ENCODE measurements at regions not wholly inside any gene's neighbourhood (a gene's known extent, or its start where the extent isn't known, plus 50 kb on each side); places are given as distances from the start of the nearest gene placed in this dataset.

DNA sequence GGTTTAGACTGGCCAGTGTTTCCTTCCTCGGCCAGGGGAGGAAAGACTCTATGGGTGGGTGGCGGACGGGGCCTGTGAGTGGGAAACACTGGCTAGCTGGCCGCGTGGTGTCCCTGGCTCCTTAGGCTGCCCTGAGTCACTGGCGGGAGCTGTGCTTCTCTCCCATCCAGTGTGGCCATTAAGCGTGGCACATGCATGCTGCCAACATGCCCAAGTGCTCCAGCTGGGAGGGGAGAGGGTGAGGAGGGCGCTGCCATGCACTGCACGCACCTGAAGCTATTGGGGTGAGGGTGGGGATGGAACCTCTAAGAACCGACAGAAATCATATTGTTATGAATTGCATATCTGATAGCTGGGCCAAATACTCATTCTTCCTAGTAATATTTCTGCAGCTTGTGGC is 270.8 kb downstream of the CALCRL start (continued):
- TF ChIP-seq ERG (CRISPR knock-in tag; IDR thresholded peaks at IDR 0.05) (no peak), ZNF423 (CRISPR knock-in tag; IDR thresholded peaks at IDR 0.05) (no peak), NR2C2 (CRISPR knock-in tag; IDR thresholded peaks at IDR 0.05) (no peak), MAX (CRISPR knock-in tag; IDR thresholded peaks at IDR 0.05) (no peak)

DNA sequence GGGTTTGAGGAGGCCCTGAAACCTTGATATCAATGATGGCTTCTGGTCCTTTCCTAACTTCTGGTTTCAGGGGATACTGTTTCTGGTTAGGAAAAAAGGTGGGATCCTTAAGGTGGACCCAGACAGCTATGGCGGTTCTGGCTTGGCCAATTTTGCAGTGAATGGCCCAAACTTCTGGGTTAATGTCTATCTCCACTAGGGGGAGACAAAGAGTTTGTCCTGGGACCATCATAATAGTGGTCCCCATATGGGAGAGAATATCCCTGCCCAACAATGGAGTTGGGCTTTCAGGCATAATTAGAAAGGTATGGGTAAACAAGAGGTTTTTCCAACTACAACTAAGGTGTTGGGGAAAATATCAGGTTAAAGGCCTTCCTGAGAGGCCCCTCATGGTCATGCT is 273.5 kb downstream of the CALCRL start:
- no peak for DNase-seq (ENCODE audit: low spot score)
- Mint-ChIP-seq H3K9me3 (peaks cover 32% of the 10 kb centered on the region), H3K36me3 (no peaks in the 10 kb centered on the region), H3K4me1 (no peaks in the 10 kb centered on the region; the same call in 1 of the 2 replicates), H3K27ac (no peak overlapping the region), H3K27me3 (ENCODE audit: low read depth) (no peaks in the 10 kb centered on the region), H3K4me3 (no peak overlapping the region)
- no peak for TF ChIP-seq ZNF416 (CRISPR knock-in tag; IDR thresholded peaks at IDR 0.05)
- TF ChIP-seq, protein P1, sequence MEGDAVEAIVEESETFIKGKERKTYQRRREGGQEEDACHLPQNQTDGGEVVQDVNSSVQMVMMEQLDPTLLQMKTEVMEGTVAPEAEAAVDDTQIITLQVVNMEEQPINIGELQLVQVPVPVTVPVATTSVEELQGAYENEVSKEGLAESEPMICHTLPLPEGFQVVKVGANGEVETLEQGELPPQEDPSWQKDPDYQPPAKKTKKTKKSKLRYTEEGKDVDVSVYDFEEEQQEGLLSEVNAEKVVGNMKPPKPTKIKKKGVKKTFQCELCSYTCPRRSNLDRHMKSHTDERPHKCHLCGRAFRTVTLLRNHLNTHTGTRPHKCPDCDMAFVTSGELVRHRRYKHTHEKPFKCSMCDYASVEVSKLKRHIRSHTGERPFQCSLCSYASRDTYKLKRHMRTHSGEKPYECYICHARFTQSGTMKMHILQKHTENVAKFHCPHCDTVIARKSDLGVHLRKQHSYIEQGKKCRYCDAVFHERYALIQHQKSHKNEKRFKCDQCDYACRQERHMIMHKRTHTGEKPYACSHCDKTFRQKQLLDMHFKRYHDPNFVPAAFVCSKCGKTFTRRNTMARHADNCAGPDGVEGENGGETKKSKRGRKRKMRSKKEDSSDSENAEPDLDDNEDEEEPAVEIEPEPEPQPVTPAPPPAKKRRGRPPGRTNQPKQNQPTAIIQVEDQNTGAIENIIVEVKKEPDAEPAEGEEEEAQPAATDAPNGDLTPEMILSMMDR (IDR thresholded peaks at IDR 0.05) = peak; percentile 44; the same call in 1 of the 2 replicates
- no peak for TF ChIP-seq MLX (CRISPR knock-in tag; IDR thresholded peaks at IDR 0.05)
- no peak for TF ChIP-seq ZNF396 (CRISPR knock-in tag; IDR thresholded peaks at IDR 0.05; ENCODE audit: borderline replicate concordance)
- TF ChIP-seq CREB1 (CRISPR knock-in tag; IDR thresholded peaks at IDR 0.05) = no peak
- TF ChIP-seq JUN (CRISPR knock-in tag; IDR thresholded peaks at IDR 0.05) = no peak
- no peak for TF ChIP-seq GABPB1 (CRISPR knock-in tag; IDR thresholded peaks at IDR 0.05)
- ATAC-seq = peak; percentile 51; the same call in 1 of the 2 replicates
- ChIA-PET POLR2A (no interaction called here), CTCF (no interaction called here)

GRCh38 chr2:187171318-187171717 is 276.7 kb downstream of the CALCRL start:
- Mint-ChIP-seq H3K4me1 (peaks cover 4% of the 10 kb centered on the region), H3K27ac (no peak overlapping the region), H3K9me3 (peaks cover 27% of the 10 kb centered on the region), H3K36me3 (no peaks in the 10 kb centered on the region), H3K4me3 (no peak overlapping the region), H3K27me3 (ENCODE audit: low read depth) (no peaks in the 10 kb centered on the region)
- CTCF ChIA-PET = no interaction called here
- ATAC-seq (no peak), DNase-seq (ENCODE audit: low spot score) (no peak)
- POLR2A ChIA-PET = no interaction called here
- TF ChIP-seq MLX (CRISPR knock-in tag; IDR thresholded peaks at IDR 0.05) = no peak
- no peak for TF ChIP-seq FOXK1 (CRISPR knock-in tag; IDR thresholded peaks at IDR 0.05)
- no peak for TF ChIP-seq ZBTB21 (CRISPR knock-in tag; IDR thresholded peaks at IDR 0.05; ENCODE audit: borderline replicate concordance)
- TF ChIP-seq, protein P2, sequence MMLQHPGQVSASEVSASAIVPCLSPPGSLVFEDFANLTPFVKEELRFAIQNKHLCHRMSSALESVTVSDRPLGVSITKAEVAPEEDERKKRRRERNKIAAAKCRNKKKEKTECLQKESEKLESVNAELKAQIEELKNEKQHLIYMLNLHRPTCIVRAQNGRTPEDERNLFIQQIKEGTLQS (CRISPR knock-in tag; conservative IDR thresholded peaks at IDR 0.05) = no peak
- TF ChIP-seq, protein P3, sequence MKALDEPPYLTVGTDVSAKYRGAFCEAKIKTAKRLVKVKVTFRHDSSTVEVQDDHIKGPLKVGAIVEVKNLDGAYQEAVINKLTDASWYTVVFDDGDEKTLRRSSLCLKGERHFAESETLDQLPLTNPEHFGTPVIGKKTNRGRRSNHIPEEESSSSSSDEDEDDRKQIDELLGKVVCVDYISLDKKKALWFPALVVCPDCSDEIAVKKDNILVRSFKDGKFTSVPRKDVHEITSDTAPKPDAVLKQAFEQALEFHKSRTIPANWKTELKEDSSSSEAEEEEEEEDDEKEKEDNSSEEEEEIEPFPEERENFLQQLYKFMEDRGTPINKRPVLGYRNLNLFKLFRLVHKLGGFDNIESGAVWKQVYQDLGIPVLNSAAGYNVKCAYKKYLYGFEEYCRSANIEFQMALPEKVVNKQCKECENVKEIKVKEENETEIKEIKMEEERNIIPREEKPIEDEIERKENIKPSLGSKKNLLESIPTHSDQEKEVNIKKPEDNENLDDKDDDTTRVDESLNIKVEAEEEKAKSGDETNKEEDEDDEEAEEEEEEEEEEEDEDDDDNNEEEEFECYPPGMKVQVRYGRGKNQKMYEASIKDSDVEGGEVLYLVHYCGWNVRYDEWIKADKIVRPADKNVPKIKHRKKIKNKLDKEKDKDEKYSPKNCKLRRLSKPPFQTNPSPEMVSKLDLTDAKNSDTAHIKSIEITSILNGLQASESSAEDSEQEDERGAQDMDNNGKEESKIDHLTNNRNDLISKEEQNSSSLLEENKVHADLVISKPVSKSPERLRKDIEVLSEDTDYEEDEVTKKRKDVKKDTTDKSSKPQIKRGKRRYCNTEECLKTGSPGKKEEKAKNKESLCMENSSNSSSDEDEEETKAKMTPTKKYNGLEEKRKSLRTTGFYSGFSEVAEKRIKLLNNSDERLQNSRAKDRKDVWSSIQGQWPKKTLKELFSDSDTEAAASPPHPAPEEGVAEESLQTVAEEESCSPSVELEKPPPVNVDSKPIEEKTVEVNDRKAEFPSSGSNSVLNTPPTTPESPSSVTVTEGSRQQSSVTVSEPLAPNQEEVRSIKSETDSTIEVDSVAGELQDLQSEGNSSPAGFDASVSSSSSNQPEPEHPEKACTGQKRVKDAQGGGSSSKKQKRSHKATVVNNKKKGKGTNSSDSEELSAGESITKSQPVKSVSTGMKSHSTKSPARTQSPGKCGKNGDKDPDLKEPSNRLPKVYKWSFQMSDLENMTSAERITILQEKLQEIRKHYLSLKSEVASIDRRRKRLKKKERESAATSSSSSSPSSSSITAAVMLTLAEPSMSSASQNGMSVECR (CRISPR knock-in tag; IDR thresholded peaks at IDR 0.05; ENCODE audit: borderline replicate concordance) = no peak
- TF ChIP-seq ZNF232 (CRISPR knock-in tag; IDR thresholded peaks at IDR 0.05) = no peak
- no peak for TF ChIP-seq PRDM15 (CRISPR knock-in tag; IDR thresholded peaks at IDR 0.05)
- TF ChIP-seq ZNF138 (CRISPR knock-in tag; conservative IDR thresholded peaks at IDR 0.05) = no peak
- TF ChIP-seq NFATC4 (CRISPR knock-in tag; IDR thresholded peaks at IDR 0.05) = no peak
- TF ChIP-seq, protein P4, sequence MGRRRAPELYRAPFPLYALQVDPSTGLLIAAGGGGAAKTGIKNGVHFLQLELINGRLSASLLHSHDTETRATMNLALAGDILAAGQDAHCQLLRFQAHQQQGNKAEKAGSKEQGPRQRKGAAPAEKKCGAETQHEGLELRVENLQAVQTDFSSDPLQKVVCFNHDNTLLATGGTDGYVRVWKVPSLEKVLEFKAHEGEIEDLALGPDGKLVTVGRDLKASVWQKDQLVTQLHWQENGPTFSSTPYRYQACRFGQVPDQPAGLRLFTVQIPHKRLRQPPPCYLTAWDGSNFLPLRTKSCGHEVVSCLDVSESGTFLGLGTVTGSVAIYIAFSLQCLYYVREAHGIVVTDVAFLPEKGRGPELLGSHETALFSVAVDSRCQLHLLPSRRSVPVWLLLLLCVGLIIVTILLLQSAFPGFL (CRISPR knock-in tag; IDR thresholded peaks at IDR 0.05; ENCODE audit: borderline replicate concordance) = no peak
